ENCODE measurements at regions not wholly inside any gene's neighbourhood (a gene's known extent, or its start where the extent isn't known, plus 50 kb on each side); places are given as distances from the start of the nearest gene placed in this dataset.

GRCh38 chr2:19652811-19653210, 249.0 kb downstream of the TTC32 start:
- no peak overlapping the region for H3K9ac ChIP-seq (ENCODE audit: extremely low read depth, low read length, poor library complexity, severe bottlenecking)
- Mint-ChIP-seq H3K36me3 (ENCODE audit: low read depth) (no peaks in the 10 kb centered on the region), H3K4me3 (no peak overlapping the region), H3K27me3 (ENCODE audit: insufficient read depth) (no peaks in the 10 kb centered on the region), H3K27ac (no peak overlapping the region), H3K9me3 (no peaks in the 10 kb centered on the region), H3K4me1 (peaks cover 8% of the 10 kb centered on the region)
- no peak for DNase-seq
- WGBS, 2 experiments (ENCODE audit: insufficient coverage in 1 of 2, insufficient read length in 1 of 2), result 76 to 100% methylated on average over 1 of the region's 1 CpG
- no peaks in the 10 kb centered on the region for H3K9me3 ChIP-seq (ENCODE audit: control insufficient read depth, low read length)
- H3K36me3 ChIP-seq (ENCODE audit: control insufficient read depth, insufficient read depth, low read length), result no peaks in the 10 kb centered on the region
- no peak for TF ChIP-seq CTCF (conservative IDR thresholded peaks at IDR 0.05)
- H3K27ac ChIP-seq (ENCODE audit: low read depth, low read length), result no peak overlapping the region
- no peak overlapping the region for H3K4me3 ChIP-seq (ENCODE audit: low read length)
- no peaks in the 10 kb centered on the region for H3K4me1 ChIP-seq (ENCODE audit: control insufficient read depth, insufficient read depth, low read length)
- H3K27me3 ChIP-seq (ENCODE audit: control insufficient read depth, insufficient read depth, low read length, poor library complexity, severe bottlenecking), result no peaks in the 10 kb centered on the region

- Histone ChIP-seq H3K4me3 (ENCODE audit: low read length) (no peak overlapping the region), H3K36me3 (ENCODE audit: control insufficient read depth, insufficient read depth, low read length) (no peaks in the 10 kb centered on the region), H3K9ac (ENCODE audit: extremely low read depth, low read length, poor library complexity, severe bottlenecking) (no peak overlapping the region), H3K9me3 (ENCODE audit: control insufficient read depth, low read length) (no peaks in the 10 kb centered on the region), H3K4me1 (ENCODE audit: control insufficient read depth, insufficient read depth, low read length) (no peaks in the 10 kb centered on the region), H3K27ac (ENCODE audit: low read depth, low read length) (no peak overlapping the region), H3K27me3 (ENCODE audit: control insufficient read depth, insufficient read depth, low read length, poor library complexity, severe bottlenecking) (no peaks in the 10 kb centered on the region)
- H3K4me1 Mint-ChIP-seq, result peaks cover 8% of the 10 kb centered on the region
- H3K4me3 Mint-ChIP-seq, result no peak overlapping the region
- H3K36me3 Mint-ChIP-seq (ENCODE audit: low read depth), result no peaks in the 10 kb centered on the region
- TF ChIP-seq CTCF (conservative IDR thresholded peaks at IDR 0.05), result no peak
- no peak overlapping the region for H3K27ac Mint-ChIP-seq
- no peaks in the 10 kb centered on the region for H3K9me3 Mint-ChIP-seq
- no peak for DNase-seq
- WGBS, 2 experiments (ENCODE audit: insufficient coverage in 1 of 2, insufficient read length in 1 of 2), result 89 to 97% methylated on average over 4 of the region's 4 CpGs
- no peaks in the 10 kb centered on the region for H3K27me3 Mint-ChIP-seq (ENCODE audit: insufficient read depth)
Observed at GRCh38 chr2:19651466-19651865, 250.3 kb downstream of the TTC32 start.

GRCh38 chr2:19649785-19650380, 251.9 kb downstream of the TTC32 start:
- Histone ChIP-seq H3K4me1 (ENCODE audit: control insufficient read depth, insufficient read depth, low read length) (no peaks in the 10 kb centered on the region), H3K27me3 (ENCODE audit: control insufficient read depth, insufficient read depth, low read length, poor library complexity, severe bottlenecking) (no peaks in the 10 kb centered on the region), H3K9ac (ENCODE audit: extremely low read depth, low read length, poor library complexity, severe bottlenecking) (no peak overlapping the region), H3K36me3 (ENCODE audit: control insufficient read depth, insufficient read depth, low read length) (no peaks in the 10 kb centered on the region), H3K9me3 (ENCODE audit: control insufficient read depth, low read length) (no peaks in the 10 kb centered on the region), H3K27ac (ENCODE audit: low read depth, low read length) (no peak overlapping the region), H3K4me3 (ENCODE audit: low read length) (no peak overlapping the region)
- WGBS, 2 experiments (ENCODE audit: insufficient coverage in 1 of 2, insufficient read length in 1 of 2), result 82 to 86% methylated on average over 7 to 8 of the region's 8 CpGs
- Mint-ChIP-seq H3K27me3 (ENCODE audit: insufficient read depth) (no peaks in the 10 kb centered on the region), H3K36me3 (ENCODE audit: low read depth) (no peaks in the 10 kb centered on the region), H3K9me3 (no peaks in the 10 kb centered on the region), H3K4me3 (no peak overlapping the region), H3K27ac (no peak overlapping the region), H3K4me1 (peaks cover 8% of the 10 kb centered on the region)
- no peak for DNase-seq
- no peak for TF ChIP-seq CTCF (conservative IDR thresholded peaks at IDR 0.05)
